ENCODE measurements at regions not wholly inside any gene's neighbourhood (a gene's known extent, or its start where the extent isn't known, plus 50 kb on each side); places are given as distances from the start of the nearest gene placed in this dataset.

GRCh38 chr17:65365169-65365568 lies 196.3 kb downstream of the AXIN2 start:
- DNase-seq (ENCODE audit: low spot score) = no peak

- DNase-seq (ENCODE audit: low spot score) = no peak
Measured at GRCh38 chr17:65364438-65364837, 197.0 kb downstream of the AXIN2 start.

- DNase-seq (ENCODE audit: low spot score) = no peak
Measured at GRCh38 chr17:65362826-65363225, 198.6 kb downstream of the AXIN2 start.

- DNase-seq (ENCODE audit: low spot score) = no peak
Measured at GRCh38 chr17:65360961-65361552, 200.4 kb downstream of the AXIN2 start.

- no peak for DNase-seq (ENCODE audit: low spot score)
Measured at GRCh38 chr17:65359016-65359415, 202.4 kb downstream of the AXIN2 start.

GRCh38 chr17:65356536-65356935 lies 204.9 kb downstream of the AXIN2 start:
- no peak for DNase-seq (ENCODE audit: low spot score)

GRCh38 chr17:65355246-65355645 lies 206.2 kb downstream of the AXIN2 start:
- DNase-seq (ENCODE audit: low spot score) = no peak

- no peak for DNase-seq (ENCODE audit: low spot score)
Measured at GRCh38 chr17:65349916-65350315, 211.5 kb downstream of the AXIN2 start.

- DNase-seq (ENCODE audit: low spot score) = no peak
Measured at GRCh38 chr17:65346166-65346565, 209.0 kb downstream of the RGS9 start.

GRCh38 chr17:65345261-65346005 lies 208.3 kb downstream of the RGS9 start:
- no peak for DNase-seq (ENCODE audit: low spot score)

GRCh38 chr17:65340401-65340800 lies 203.2 kb downstream of the RGS9 start:
- no peak for DNase-seq (ENCODE audit: low spot score)

GRCh38 chr17:65334406-65334805 lies 197.2 kb downstream of the RGS9 start:
- DNase-seq (ENCODE audit: low spot score) = no peak

- no peak for DNase-seq (ENCODE audit: low spot score)
Measured at GRCh38 chr17:65332779-65333178, 195.6 kb downstream of the RGS9 start.

GRCh38 chr17:65332375-65332774 lies 195.2 kb downstream of the RGS9 start:
- no peak for DNase-seq (ENCODE audit: low spot score)

GRCh38 chr17:65328567-65328966 lies 191.4 kb downstream of the RGS9 start:
- no peak for DNase-seq (ENCODE audit: low spot score)

GRCh38 chr17:65324611-65325342 lies 187.6 kb downstream of the RGS9 start:
- DNase-seq (ENCODE audit: low spot score) = no peak

GRCh38 chr17:65323049-65323448 lies 185.9 kb downstream of the RGS9 start:
- DNase-seq (ENCODE audit: low spot score) = no peak

GRCh38 chr17:65320820-65321219 lies 183.7 kb downstream of the RGS9 start:
- DNase-seq (ENCODE audit: low spot score) = no peak

GRCh38 chr17:65314212-65314611 lies 177.0 kb downstream of the RGS9 start:
- no peak for DNase-seq (ENCODE audit: low spot score)

GRCh38 chr17:65312718-65313377 lies 175.7 kb downstream of the RGS9 start:
- DNase-seq (ENCODE audit: low spot score) = no peak

- no peak for DNase-seq (ENCODE audit: low spot score)
Measured at GRCh38 chr17:65311261-65311660, 174.1 kb downstream of the RGS9 start.

GRCh38 chr17:65307961-65308316 lies 170.8 kb downstream of the RGS9 start:
- DNase-seq (ENCODE audit: low spot score) = no peak

Measured in HuH-7 (cell line).